NCI-H510A (cell line): ENCODE measurements at regions not wholly inside any gene's neighbourhood (a gene's known extent, or its start where the extent isn't known, plus 50 kb on each side); places are given as distances from the start of the nearest gene placed in this dataset.
A peak's percentile ranks its signal among the peaks of the same experiment; 100 is the strongest.
"Not testable (repeated sequence)": the region's sequence is repeated elsewhere in the genome, so short reads cannot be mapped to it uniquely, and the experiment has no call there.

Experiments used
- DNase-seq: peaks from one replicate; lab custom pipeline; 2025; lab: John Stamatoyannopoulos, UW

DNA sequence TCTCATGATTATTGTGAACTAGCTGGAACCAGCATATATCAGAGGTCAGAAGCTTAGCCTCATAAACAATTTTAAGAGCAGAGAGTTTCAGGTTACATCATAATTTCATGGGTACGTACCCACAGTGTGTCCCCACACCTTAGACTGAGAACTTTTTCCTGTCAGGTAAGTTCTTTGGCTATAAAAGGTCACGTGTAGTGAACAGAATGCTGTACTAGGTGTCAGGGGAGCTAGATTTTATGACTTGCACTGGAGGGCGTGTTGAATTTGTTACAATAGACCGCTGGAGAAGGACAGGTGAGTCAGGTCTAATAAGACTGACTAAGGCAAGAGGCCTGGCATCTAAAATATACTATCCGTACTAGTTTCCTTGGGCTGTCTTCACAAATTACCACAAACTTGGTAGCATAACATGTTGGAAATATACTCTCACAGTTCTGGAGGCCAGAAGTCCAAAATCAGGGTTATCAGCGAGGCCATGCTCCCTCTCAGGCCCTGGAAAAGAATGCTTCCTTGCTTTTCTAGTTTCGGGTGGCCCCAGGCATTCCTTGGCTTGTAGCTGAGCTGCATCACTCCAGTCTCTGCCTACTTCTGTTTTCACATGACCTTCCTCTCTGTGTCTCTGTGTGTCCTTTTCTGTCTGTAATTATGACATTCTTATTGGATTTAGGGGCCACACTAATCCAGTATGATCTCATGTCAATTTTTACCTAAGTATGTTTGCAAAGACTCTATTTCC, 512.0 kb upstream of the NR3C2 start:
- no peak for DNase-seq

DNA sequence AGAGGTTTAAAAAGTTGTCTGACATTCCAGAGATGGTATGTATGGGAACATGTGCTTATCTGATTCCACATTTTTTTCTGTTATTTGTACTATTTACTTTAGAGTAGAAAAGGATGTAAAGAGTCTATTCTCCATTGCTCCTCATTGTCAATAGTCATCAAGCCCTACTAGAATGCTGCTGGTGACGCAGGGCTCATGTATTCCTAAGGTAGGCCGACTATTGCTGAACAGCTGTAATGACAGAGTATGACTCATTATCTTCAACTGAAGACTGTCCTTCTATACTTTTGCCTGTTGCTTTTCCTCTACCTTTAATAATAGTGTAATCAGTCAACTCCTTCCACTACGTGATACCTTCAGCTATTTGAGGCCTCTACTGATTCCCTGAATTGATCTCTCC, 509.1 kb upstream of the NR3C2 start:
- DNase-seq: no peak

DNA sequence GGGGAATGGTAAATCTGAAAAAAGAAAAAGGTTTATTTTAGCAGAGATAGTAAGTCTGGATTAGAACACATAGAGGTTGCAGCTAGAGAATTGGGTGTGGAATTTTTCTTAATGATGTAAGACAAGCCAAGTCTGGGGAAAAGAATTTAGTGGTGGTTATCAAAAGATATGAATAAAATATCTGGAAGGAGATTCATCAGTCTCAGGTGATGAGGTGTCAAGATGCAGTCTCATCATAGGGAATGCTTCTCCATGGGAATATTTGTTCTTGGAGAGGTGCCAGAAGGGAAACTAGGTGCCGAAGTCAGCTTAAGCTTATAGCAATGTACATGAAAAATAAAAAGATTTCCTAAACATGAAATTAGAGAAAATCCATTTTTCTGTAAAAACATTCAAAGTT, 504.1 kb upstream of the NR3C2 start:
- no peak for DNase-seq

DNA sequence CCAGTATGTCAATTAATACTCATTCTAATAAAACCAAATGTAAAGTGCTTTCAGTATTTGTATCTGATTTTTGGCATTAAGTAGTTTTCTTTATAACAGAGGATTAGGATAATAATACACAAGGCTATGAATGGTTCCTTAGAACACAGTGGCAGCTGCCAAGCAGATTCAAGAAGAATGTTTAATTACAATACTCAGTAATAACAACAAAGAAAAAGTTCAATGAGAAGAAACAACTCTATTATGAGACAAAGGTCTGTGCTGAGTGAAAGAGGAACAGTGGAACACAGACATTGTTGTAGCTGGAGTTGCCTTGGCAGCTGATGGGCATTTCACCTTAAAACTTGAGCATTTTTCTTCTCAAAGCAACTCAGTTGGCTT, 502.6 kb upstream of the NR3C2 start:
- DNase-seq: no peak

DNA sequence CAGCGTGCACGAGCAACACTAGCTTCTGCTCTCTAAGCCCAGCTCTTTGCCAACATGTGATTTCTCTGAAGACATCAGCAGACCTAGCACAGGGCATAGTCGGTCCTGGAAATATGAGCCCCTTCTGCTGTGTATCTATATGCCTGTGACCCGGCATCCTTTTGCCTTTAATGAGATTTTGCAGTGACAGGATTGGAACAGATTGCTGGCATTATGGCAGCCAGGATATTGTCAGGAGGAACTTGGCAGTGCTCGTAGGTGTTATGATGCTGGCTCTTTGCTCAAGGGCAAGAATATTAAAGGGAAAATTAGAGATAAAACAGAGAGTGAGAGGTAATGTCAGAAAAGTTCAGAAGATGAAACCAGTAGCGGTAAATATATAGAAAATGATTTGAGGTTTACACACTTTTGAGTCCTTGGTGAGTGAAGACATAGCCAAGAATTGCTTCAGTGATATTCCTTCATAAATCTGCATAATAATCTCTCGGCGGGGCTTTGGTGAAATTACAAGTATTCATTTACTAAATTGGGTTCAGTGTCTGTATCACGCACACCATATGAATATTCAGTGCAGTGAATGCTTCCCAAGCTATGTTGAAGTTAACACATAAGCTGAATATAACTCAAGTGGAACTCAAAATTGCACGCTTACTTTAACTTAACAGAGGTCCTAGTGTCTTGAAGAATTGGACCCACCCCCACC, 502.1 kb upstream of the NR3C2 start:
- DNase-seq: no peak

DNA sequence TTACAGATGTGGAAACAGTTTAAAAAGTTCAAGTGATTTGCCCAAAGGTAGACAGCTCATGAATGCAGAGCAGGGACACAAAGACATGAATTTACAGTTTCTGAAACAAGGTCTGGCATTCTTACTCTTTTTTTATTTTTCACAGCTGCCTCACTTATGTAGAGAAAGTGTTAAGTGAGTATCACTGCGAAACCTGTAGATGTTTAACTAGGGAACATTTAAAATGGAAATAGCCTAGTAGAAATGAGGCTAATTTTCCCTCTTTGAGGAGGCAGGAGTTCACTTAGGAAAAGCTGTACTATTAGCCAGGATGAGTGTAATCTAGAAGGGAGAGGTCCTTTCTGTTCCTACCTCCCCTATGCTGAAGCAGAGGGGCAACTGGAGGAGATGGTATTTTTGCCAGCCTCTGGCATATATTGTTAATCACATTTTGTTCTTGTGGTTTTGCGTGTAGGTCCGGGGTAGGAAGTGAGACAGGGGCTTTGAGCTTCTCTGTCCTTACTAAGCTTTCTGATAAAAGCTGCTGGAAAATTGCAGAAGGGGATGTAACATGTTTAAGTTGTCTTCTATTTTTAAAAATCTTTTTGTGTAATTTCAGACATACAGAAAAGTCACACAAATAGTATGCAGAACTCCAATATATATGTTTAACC, 492.8 kb upstream of the NR3C2 start:
- no peak for DNase-seq

DNA sequence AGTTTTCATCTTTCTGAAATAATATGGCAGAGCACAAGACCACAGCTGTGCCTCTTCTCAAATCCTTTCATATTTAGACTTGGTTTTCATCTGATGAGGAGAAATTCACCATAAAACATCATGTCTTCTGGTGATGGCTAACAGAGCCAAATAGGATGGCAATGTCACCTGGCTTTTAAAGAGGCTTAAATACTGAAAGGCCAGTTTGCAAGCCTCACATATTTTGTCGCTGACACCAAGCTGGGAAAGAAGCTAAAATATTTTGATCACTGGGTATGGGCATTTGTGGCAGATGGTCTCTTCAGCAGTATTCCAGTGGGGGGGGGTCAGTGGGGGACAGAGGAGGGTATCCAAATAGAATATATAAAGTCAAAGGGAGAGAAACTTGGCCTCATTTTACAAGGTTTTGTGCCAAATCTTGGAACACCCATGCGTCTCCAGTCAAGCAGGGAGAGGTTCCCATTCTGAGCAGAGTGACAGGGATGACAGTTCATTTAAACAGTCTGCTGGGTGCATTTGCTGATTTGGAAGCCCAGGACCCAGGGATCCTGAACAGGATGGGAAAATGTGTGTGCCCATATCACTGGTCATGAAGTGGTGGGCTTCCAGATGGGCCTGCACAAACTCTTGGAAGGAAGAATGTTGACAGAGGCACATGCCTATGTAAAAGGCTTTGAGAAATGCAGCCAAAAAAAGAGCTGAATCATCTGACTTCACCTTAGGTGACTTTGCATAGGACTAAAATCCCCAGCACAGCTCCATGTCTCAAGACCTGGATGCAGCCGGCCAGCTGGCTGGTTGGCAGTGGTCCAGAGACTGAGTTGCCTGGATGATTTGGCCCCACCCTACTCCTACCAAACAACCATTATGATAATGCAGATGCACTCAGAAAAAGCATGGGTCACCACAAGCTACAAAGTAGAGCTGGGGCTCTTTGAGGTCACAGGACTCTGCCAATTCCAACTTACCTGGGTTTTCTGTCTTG, 484.4 kb upstream of the NR3C2 start:
- peak; percentile 2 for DNase-seq

DNA sequence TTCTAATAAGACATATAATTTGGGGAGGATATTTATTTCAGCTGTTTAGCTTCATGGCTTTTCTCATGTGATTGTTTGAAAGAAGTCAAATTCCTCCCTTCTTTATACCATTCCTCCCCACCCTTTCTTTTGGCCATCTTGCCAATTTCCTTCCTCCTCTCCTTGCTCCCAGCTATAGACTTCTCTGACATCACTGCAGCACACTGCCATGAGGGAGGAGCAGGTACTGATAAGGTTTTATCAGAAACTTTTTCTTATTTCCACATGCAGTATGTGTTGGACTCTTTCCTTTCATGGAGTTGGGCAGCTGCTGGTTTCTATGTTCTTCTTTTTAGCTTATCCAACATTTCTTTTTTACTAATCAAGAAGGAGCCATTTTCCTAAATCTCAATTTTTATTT, 481.7 kb upstream of the NR3C2 start:
- no peak for DNase-seq

DNA sequence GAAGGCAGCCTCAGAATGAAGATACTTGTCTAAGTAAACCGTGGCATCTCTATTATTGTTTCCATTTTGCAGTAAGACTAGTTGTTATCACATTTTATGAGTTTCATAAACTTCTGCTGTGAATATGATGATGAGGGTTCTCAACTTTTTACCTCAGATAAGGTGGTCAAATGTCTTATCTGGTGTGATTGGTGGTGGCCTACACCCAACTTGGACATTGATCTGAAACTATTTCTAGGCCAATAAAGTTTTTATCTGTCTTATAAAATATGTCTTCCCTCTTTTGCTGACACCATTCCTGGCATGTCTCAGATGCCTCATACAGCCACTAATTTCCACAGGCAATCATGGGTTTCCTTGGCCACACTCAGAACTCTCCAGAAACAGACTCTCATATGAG, 480.3 kb upstream of the NR3C2 start:
- no peak for DNase-seq

DNA sequence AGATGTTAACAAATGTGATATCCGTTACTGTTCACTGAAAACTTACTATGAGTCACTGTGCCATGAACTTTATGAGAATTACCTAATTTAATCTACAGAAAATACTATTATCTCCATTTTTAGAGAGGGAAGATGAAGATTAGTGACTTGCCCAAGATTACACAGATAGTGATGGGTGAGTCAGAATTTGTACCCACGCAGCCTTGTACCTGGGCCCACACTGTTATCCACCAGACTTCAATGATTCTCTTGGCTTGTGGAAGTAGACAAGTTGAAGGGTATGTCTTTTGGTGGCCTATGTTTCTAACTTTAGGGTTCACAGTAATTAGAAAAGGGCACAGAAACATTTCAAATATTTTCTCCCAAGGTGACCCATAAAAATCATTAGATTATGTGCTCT, 472.5 kb upstream of the NR3C2 start:
- DNase-seq: no peak

DNA sequence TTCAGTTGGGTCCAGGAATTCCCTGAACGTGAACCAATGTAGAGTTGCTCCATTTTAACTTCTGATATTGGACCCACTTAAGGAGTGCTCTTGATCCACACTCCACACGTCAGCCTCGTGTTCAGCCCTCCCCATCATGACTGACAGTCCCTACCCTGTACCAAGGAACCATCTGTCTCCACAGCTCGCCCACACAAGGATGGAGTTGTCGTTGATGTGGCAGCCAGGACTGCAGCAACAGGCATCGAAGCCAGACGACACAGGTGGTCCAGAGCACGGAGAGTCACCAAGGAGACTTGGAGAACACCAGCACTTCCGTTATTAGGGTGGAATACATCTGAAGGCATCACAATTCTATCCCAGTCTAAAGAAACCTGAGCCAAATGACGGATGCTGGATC, 472.1 kb upstream of the NR3C2 start:
- DNase-seq: no peak

DNA sequence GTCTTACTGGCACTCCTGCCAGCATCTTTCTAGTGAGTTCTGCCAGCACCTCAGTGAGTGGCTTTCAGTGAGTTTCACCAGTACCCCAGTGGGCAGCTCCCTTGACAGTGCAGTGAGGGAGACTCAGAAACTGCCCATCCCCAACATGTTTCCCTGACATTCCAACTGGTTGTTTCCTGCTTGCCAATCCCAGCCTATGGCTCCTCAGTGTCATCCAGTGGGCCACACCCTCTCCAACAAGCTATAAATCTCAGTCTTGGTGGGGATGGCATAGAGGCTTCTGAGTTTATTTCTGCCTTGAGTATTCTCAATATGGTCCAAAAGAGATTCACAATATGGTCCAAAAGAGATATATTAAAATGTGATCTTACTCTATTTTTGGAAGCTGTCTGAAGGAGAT, 461.2 kb upstream of the NR3C2 start:
- no peak for DNase-seq

DNA sequence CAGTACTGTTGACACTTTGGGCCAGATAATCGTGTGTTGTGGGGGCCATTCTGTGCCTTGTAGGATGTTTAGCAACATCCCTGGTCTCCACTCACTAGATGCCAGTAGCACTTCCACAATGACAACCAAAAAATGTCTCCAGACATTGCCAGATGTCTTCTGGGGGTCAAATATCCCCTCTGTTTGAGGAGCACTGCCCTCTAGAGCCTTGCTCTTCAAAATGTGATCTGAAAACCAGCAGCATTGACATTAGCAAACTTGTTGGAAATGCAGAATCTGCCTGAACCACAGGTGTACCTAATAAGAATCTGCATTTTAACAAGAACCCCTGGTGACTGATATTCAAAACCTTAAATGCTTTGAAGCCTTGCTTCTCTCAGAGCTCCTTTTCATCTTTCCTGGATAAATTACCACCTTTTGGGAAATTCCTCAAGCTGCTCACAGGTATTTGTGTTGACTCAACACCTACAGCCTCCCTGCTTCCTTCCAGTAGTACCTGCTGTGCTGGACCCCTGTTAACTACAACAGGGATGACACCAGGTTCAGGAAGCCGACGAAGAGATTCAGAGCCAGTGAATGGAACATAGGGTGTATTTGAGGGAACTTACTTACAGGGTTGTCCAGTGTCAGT, 459.0 kb upstream of the NR3C2 start:
- no peak for DNase-seq

DNA sequence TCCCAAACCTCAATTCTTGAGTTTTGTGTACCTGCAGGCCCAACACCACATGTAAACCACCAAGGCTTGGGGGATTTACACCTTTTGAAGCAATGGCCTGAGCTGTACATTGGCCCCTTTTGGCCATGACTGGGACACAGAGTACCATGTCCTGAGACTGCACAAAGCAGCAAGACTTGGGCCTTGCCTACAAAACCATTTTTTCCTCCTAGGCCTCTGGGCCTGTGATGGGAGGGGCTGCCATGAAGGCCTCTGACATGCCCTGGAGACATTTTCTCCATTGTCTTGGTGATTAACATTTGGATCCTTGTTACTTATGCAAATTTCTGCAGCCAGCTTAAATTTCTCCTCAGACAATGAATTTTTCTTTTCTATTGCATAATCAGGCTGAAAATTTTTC, 455.9 kb upstream of the NR3C2 start:
- DNase-seq: not testable (repeated sequence)

DNA sequence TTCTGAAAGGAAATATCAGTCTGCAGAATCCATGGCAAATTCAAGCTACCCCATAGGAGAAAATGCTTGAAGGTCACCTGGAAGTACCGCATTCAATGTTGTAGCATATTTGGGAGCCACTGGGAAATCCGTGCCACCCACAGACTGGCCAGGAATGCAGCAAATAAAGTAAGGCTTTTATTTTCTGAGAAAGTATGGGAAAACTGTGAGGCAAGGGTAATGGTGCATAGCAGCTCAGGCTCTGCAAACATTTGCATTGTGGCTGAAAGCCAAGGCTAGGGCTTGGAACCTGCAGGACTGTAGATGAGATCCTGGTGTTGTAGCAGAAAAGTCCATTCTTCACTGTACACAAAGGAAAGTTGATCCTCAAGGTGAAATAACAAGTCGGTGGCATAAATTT, 450.9 kb upstream of the NR3C2 start:
- DNase-seq: no peak

DNA sequence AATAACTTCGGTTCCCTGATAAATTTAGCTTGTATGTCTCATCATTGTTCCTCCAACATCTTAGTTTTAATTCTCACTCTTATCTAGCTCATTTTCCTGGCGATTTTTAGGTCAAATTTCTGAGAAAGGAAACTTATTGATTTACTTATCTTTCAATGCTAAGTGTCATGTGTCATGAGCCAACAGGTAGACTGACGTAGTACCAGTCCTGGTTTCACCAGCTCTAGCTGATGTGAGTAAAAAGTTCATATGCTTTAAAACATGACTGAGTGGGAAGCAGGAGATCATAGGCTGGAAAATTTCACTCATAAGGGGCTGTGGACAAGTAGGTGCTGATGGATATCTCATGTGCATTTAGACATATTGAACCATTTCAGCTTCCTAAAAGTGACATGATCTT, 441.7 kb upstream of the NR3C2 start:
- no peak for DNase-seq

DNA sequence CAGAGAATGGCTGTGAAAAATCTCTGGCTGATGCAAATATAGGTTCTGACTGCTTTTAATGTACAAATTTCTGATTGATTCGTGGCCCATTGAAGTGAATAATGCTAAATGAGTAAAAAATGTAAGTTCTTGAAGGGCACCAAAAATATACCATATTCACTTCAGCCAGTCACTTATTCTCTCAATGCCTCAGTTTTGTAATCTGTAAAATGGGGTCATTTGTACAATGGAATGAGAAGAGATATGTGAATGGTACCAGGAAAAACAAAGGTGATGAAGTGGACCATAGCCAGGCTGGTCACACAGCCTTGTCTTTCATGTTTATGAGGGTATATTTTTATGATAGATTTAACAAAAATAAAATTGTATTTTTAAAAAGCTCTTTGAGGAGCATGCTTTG, 441.2 kb upstream of the NR3C2 start:
- DNase-seq: no peak

DNA sequence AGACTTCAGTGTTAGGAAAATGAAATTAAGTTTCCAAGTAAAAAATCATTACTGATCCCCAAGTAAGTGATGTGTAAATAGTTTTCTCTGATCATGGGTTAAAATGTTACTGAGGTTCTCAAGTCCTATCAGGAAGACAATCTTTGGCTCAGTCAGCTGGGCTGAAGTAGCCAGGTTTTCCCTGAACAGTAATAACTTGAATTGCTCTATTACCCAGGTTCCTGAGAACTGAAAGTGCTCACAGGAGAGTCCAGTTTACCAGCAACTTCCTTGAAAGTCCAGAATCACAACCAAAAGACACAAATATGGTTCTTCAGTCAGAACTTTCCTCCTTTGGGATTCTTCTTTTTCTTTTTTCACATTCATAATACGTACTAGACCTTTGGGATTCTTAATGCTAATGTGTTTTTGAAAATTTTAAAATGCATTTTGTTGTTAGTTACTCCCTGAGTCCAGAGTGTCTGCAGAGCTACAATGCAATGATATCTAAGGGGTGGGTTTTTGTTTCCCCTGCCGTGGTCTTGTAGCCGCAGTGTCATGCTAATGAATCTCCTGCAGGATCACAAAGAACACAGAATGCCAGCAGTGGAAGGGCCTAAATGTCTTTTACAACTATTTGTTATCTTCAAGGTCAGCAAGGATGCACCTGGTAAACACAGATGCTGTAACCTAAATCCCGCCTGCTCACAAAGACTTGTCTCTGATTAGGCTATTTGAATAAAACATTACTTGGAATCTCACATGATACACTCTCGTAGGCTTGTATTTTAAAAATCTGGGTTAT, 439.8 kb upstream of the NR3C2 start:
- DNase-seq: no peak

DNA sequence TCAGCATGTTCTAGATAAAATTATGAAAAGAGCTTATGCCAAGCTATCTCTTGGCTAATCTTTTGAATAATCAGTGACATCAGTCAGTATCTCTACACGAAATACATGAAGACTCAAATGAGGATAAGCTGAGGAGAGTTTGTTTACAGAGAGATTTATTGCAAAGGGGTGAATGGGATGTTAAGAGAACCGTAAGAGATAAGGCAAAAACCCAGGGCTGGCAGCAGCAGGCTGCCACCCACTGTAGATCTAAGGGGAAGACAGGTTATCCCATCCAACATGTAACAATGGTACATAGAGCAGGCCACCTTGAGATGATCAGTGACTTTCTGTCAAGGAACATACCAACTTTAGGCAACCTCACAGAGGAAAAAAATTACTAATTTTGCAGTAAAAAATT, 432.1 kb upstream of the NR3C2 start:
- DNase-seq: no peak

DNA sequence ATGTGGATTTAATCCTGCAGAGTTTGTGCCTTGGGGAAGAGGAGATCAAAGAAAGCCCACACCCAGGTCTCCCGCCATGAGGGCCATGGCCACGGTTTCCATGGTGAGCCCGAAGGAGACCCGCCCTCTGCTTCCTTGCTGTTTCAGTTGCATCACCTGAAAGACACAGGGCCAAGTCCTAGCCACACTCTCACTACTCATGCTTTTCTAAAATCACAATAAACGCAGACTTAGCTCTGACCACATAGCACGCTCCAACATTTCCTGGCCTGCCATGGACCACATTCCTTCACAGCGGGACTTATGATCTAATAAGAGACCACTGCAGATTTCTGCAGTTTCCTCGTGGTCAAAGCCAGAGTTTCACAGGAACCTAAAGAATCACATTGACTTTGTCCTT, 426.0 kb upstream of the NR3C2 start:
- DNase-seq: no peak

DNA sequence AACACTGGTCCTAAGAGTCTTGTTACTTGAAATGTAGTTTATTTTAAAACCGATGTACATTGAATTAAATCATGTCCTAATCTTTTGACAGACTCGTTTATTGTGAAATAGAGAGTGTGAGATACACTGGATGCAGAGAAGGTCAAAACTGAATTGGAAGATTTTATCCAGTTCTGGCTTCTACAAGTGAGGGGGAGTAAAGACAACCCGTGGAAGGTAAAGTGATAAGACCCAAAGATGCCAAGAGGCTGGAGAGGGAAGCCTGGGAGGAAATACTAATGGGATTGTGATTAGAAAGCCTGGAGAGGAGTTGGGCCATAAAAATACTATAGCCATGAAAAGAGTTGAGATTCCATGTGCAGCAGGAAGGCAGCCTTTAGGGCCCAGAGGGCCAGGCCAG, 424.5 kb upstream of the NR3C2 start:
- DNase-seq: no peak
